HG03439 (cell line): ENCODE measurements at regions not wholly inside any gene's neighbourhood (a gene's known extent, or its start where the extent isn't known, plus 50 kb on each side); places are given as distances from the start of the nearest gene placed in this dataset.

Source experiments
- ATAC-seq: cut with Tn5 transposase; IDR thresholded peaks from one replicate; pipeline ENCODE4 v1.9.1; 2021; ENCODE audit warnings: mild to moderate bottlenecking, moderate library complexity; ENCODE audit not compliant: unreplicated experiment

- ATAC-seq = no peak
Observed at GRCh38 chr3:178474526-178474925, 61.7 kb upstream of the KCNMB2 start.

GRCh38 chr3:178475062-178475461 is 61.2 kb upstream of the KCNMB2 start:
- no peak for ATAC-seq

- ATAC-seq = no peak
Observed at GRCh38 chr3:178476886-178477285, 59.4 kb upstream of the KCNMB2 start.

GRCh38 chr3:178479446-178479845 is 56.8 kb upstream of the KCNMB2 start:
- no peak for ATAC-seq

GRCh38 chr3:178479860-178480259 is 56.4 kb upstream of the KCNMB2 start:
- ATAC-seq = peak; percentile 3

DNA sequence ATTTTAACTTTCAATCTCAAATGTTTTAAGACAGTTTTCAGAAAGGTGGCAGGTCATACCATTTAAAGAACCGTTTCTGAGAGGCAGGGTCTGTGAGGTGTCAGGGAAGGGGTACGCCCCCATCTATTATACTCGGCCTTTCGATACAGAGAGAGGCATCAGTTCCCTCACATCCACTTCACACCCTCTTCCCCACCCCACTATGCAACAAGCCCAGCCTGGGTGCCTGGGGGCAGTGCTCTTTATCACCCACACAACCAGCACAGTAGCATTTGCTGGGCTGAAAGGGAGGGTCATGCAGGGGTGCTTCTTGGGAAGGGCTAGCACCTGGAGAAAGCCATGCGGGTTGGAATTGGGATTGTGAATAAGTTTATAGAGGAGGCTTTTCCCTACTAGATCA is 56.0 kb upstream of the KCNMB2 start:
- peak; percentile 28 for ATAC-seq

- peak; percentile 98 for ATAC-seq
Observed at GRCh38 chr3:178480795-178481194, 55.4 kb upstream of the KCNMB2 start.

GRCh38 chr3:178482981-178483380 is 53.3 kb upstream of the KCNMB2 start:
- ATAC-seq = no peak

DNA sequence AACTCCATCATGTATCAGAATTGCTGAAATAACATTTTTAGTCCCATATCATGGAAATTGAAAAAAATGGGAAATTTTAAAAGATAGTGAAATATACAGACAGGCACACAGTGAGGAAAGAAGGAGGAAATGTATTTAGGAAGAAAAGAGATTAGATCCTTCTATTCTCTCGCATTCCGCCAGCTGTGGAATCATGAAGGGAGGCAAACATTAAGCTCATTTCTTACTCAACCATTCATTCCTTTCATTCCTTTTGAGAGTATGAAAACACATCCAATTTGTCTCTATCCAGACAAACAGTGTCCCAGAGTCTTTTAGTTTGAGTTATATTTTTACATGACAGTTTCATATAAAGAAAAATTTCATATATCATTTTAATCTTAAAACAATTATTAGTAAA is 52.5 kb upstream of the KCNMB2 start:
- ATAC-seq = no peak

DNA sequence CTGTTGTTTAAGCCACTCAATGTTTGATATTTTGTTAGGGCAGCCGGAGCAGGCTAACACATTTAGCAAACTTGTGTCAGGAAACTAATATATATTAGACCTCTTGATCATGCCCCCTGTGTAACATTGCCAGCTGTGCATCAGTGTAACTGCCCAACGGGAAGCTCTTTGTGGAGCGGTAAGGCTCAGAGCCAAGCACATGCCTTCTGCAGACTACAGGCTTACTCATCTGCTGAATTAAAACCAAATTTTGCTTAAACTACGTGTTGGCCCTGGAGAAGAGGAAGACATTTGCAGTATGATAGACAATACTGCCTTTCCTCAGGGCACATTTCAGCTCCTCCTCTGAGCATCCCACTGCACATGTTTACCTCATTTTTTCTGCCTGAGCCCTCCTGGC is 50.5 kb upstream of the KCNMB2 start:
- ATAC-seq = no peak
